MM.1S (cell line): ENCODE measurements at regions not wholly inside any gene's neighbourhood (a gene's known extent, or its start where the extent isn't known, plus 50 kb on each side); places are given as distances from the start of the nearest gene placed in this dataset.

Source experiments
- DNase-seq: peaks from one replicate; pipeline ENCODE4 v3.0.0-alpha.2; 2015
- H2AFZ ChIP-seq: fragments of 300-600 bp; sonication (generic); 2 replicates; pipeline ENCODE4 v1.6.0; 2016; ENCODE audit warnings: antibody characterized with exemption, low read length
- H3F3A ChIP-seq: fragments of 300-600 bp; sonication (generic); 2 replicates; pipeline ENCODE4 v1.6.1; 2016; ENCODE audit warnings: mild to moderate bottlenecking, antibody characterized with exemption, low read length, moderate library complexity, mixed read lengths; ENCODE audit not compliant: insufficient read depth
- H3K27ac ChIP-seq: fragments of 300-600 bp; sonication (generic); 2 replicates; pipeline ENCODE4 v1.5.1; 2016; ENCODE audit warnings: mild to moderate bottlenecking, low read length
- H3K27me3 ChIP-seq: fragments of 300-600 bp; sonication (generic); replicated peaks from 2 replicates; pipeline ENCODE4 v1.6.0; 2016; ENCODE audit warnings: low read length; ENCODE audit not compliant: insufficient read depth
- H3K36me3 ChIP-seq: fragments of 300-600 bp; sonication (generic); replicated peaks from 2 replicates; pipeline ENCODE4 v1.6.1; 2016; ENCODE audit warnings: mild to moderate bottlenecking, low read length, mixed read lengths; ENCODE audit not compliant: insufficient read depth
- H3K4me1 ChIP-seq: fragments of 300-600 bp; sonication (generic); 2 replicates; pipeline ENCODE4 v1.6.1; 2016; ENCODE audit warnings: low read length, mixed read lengths
- H3K4me2 ChIP-seq: fragments of 300-600 bp; sonication (generic); 2 replicates; pipeline ENCODE4 v1.6.0; 2016; ENCODE audit warnings: low read depth, low read length
- H3K4me3 ChIP-seq: fragments of 300-600 bp; sonication (generic); 2 replicates; pipeline ENCODE4 v1.5.1; 2016; ENCODE audit warnings: low read length, mixed read lengths
- H3K79me2 ChIP-seq: fragments of 300-600 bp; sonication (generic); 2 replicates; pipeline ENCODE4 v1.6.1; 2016; ENCODE audit warnings: mixed run types, low read length, mixed read lengths
- H3K9ac ChIP-seq: fragments of 300-600 bp; sonication (generic); 2 replicates; pipeline ENCODE4 v1.6.1; 2016; ENCODE audit warnings: low read length, mixed read lengths
- H3K9me2 ChIP-seq: fragments of 300-600 bp; sonication (generic); replicated peaks from 2 replicates; pipeline ENCODE4 v1.6.1; 2016; ENCODE audit warnings: mild to moderate bottlenecking, low read length, mixed read lengths; ENCODE audit not compliant: insufficient read depth
- H3K9me3 ChIP-seq: fragments of 300-600 bp; sonication (generic); replicated peaks from 2 replicates; pipeline ENCODE4 v1.6.1; 2016; ENCODE audit warnings: mild to moderate bottlenecking, low read length, mixed read lengths; ENCODE audit not compliant: insufficient read depth
- H4K20me1 ChIP-seq: fragments of 300-600 bp; sonication (generic); 2 replicates; pipeline ENCODE4 v1.6.1; 2016; ENCODE audit warnings: mild to moderate bottlenecking, low read length, moderate library complexity, mixed read lengths; ENCODE audit not compliant: insufficient read depth
- CTCF ChIP-seq: fragments of 300-600 bp; sonication (generic); IDR thresholded peaks from 2 replicates; pipeline ENCODE4 v1.5.1; 2016; ENCODE audit warnings: antibody characterized with exemption, low read length, mixed read lengths
- EZH2 ChIP-seq: fragments of 300-600 bp; sonication (generic); optimal IDR thresholded peaks from 2 replicates; pipeline ENCODE3; 2017; ENCODE audit warnings: low read depth, mild to moderate bottlenecking, antibody characterized with exemption, low read length, mixed read lengths
- EZH2phosphoT487 ChIP-seq: fragments of 300-600 bp; sonication (generic); IDR thresholded peaks from 2 replicates; pipeline ENCODE4 v1.6.1; 2018; ENCODE audit warnings: antibody characterized with exemption, low read length

- Histone ChIP-seq H3K27ac (no peak overlapping the region), H3K4me3 (no peak overlapping the region), H3K27me3 (no peaks in the 10 kb centered on the region), H3K9me2 (no peaks in the 10 kb centered on the region), H3K36me3 (no peaks in the 10 kb centered on the region), H3K9me3 (no peaks in the 10 kb centered on the region), H2AFZ (no peak overlapping the region), H3K79me2 (no peaks in the 10 kb centered on the region), H3K4me1 (no peaks in the 10 kb centered on the region), H3F3A (no peaks in the 10 kb centered on the region), H4K20me1 (no peaks in the 10 kb centered on the region), H3K9ac (no peak overlapping the region), H3K4me2 (no peak overlapping the region)
- no peak for DNase-seq
- TF ChIP-seq EZH2phosphoT487 = no peak
- no peak for TF ChIP-seq CTCF
- TF ChIP-seq EZH2 = no peak
Observed at GRCh38 chr11:37333345-37333744, 735.3 kb upstream of the RAG2 start.

- TF ChIP-seq EZH2phosphoT487 (no peak), CTCF (no peak), EZH2 (no peak)
- H3K9ac ChIP-seq = no peak overlapping the region
- no peak overlapping the region for H2AFZ ChIP-seq
- H3K4me2 ChIP-seq = no peak overlapping the region
- no peaks in the 10 kb centered on the region for H3K4me1 ChIP-seq
- no peaks in the 10 kb centered on the region for H3K27me3 ChIP-seq
- H3K4me3 ChIP-seq = no peak overlapping the region
- H3K79me2 ChIP-seq = no peaks in the 10 kb centered on the region
- H3F3A ChIP-seq = no peaks in the 10 kb centered on the region
- no peak overlapping the region for H3K27ac ChIP-seq
- H3K9me3 ChIP-seq = no peaks in the 10 kb centered on the region
- DNase-seq = no peak
- H3K9me2 ChIP-seq = no peaks in the 10 kb centered on the region
- no peaks in the 10 kb centered on the region for H3K36me3 ChIP-seq
- H4K20me1 ChIP-seq = no peaks in the 10 kb centered on the region
Observed at GRCh38 chr11:37323843-37324242, 725.8 kb upstream of the RAG2 start.

- Histone ChIP-seq H4K20me1 (no peaks in the 10 kb centered on the region), H3K36me3 (no peaks in the 10 kb centered on the region), H3K9me2 (no peaks in the 10 kb centered on the region), H3K4me3 (no peak overlapping the region), H3K9me3 (no peaks in the 10 kb centered on the region), H3K9ac (no peak overlapping the region), H2AFZ (no peak overlapping the region), H3K27me3 (no peaks in the 10 kb centered on the region), H3K27ac (no peak overlapping the region), H3K4me1 (no peaks in the 10 kb centered on the region), H3K79me2 (no peaks in the 10 kb centered on the region), H3F3A (no peaks in the 10 kb centered on the region), H3K4me2 (no peak overlapping the region)
- TF ChIP-seq EZH2 (no peak), CTCF (no peak), EZH2phosphoT487 (no peak)
- DNase-seq = no peak
Observed at GRCh38 chr11:37322333-37323194, 724.5 kb upstream of the RAG2 start.
